Hematopoietic multipotent progenitor cell (in vitro differentiated cells): ENCODE measurements at regions not wholly inside any gene's neighbourhood (a gene's known extent, or its start where the extent isn't known, plus 50 kb on each side); places are given as distances from the start of the nearest gene placed in this dataset.

Experiments
- DNase-seq, 3 donors: peaks; one replicate each; pipeline ENCODE4 v3.0.0-alpha.2; 2011 to 2015; ENCODE audit warnings: low read depth in 2 of 3, low spot score in 2 of 3

DNA sequence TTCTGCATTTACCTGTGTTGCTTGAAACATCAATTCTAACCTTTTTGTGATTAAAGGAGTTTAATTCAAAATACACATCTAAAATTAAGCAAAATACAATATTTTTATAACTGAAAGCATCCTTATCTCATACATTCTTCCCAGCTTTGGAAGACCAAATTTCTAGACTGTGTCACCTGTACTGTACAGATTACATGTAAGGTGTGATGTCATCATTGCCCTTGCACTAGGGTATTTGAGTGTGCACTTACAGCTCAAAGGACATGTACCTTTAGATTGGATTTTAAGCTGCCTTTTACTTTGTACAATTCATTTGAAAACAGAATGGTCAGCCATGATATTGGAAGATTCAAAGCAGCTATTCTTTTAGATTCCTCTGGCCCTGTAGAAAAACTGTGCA, 932.8 kb upstream of the POU3F3 start:
- DNase-seq, result no peak

DNA sequence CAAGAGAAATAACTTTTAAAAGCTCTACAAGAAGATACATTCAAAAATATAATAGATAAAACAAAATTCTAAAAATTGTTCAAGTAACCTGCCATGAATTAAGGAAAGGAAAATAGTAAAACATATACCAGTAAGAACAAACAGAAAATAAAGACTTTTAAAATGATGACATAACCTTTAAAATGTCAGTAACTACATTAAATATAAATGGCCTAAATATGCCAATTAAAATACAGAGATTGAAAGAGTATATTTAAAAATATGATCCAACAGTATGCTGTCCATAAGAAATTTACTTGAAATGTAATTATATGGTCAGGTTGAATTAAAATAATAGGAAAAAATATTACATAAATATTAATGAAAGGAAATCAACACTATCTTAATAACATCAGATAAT, 911.7 kb upstream of the POU3F3 start:
- no peak for DNase-seq

DNA sequence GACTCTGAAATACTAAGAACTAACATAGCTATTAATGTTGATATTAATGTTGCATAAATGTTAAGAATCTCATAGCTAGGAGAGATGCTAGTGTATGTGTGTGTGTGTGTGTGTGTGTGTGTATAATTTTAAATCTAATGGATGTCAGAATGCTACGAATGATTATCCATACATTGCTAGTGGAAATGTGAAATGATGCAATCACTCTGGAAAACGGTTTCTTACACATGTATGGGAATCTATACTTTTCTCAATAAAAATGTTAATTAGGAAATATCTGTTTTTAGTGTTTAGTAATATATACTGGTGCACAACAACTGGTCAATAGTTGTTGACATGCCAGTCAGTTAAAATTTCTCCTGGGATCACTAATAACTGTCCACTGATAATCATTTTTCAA, 908.8 kb upstream of the POU3F3 start:
- DNase-seq, result no peak

DNA sequence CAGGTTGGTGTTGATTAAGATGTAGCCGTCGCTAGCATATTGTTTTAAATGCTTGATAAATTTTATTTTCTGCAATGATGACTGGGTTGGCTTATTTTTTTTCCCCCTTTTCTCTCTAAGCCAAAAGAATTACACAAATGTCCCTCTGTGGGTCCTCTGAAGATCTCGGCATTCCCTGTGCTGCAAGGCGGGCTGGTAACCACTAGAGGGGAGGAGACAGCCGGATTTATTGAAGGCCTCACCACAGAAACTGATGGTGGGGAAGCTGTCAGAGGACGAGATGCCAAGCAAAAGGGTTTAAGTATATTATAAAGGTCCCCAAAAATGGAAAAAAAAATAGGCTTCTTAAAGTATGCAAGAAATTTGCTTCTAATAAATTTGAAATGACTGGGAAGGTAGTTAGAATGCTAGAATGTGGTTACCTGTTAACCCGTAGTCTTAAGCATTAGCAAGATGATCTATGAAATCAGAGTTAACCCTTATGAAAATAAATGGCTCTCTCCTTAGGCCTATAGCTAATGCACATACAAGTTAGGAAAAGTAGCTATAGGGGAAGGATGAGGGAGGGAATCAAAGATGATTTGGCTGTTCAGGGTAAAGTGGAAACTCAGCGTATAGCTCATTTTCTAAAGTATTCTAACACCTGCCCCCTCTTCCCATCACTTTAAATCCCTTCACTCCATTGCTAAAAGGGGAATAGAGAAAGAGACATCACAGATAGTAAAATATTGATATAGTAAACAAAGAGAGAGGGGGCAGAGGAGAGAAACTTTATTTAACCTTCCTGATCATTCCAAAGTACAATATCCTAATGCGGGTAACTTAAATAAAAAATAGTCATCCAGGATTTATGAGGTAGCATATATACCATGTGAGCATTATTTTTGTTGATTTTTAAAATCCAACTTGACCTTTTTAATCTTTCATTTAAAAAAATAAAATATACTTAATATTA, 894.5 kb upstream of the POU3F3 start:
- DNase-seq, result peak in 2 of 3 donors; percentile 9 to 62

DNA sequence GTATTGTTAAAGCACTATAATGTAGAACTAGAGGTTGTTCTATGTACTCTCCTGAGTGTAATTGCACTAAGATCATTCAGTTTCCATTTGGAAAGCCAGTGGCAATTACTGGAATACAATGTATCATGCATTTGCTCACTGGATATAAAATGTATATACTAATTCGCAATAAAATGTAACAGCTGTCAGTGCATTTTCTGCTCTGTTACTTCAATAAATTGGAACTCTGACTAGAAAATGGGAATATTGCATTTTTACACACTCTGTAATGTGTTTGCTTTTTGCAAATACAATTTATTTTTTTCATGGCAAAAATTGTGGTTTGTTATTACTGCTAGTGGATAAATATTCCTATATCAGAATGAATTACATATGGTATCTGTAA, 893.8 kb upstream of the POU3F3 start:
- no peak for DNase-seq

DNA sequence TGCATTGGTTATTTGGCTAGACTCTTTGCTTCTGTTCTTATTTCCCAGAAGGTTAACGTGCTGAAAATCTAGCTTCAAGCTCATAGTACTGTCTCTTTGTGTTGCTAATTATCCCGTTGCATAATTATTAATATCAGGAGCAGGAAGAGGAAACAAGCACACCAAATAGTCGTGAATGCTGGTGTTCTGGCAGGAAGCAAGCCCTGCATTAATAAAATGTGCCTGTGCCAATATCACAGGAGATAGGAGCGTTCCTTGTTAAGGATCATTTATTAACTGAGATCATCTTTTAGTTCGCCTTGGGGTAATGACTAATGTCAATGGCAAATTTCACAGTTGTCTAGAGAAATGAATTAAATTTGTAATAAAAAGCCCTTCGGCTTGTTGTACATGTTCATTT, 893.0 kb upstream of the POU3F3 start:
- DNase-seq, result no peak

DNA sequence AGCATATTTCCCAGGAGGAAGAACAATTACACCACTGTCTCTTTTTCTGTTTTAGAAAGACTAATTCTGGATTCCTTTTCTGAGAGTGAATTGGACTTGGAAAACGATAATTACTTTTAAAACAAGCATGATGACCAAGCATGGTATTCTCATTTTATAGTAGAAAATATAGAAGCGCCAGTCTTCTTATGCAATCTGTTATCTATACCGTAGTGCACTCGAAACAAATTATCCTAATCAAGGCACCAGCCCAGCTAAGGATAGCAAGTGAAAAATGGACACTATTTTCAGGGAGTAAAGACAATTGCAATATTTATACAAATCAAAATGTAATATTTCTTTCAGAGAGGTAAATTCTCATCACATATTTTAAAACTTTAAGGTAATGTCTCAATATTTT, 892.1 kb upstream of the POU3F3 start:
- no peak for DNase-seq

DNA sequence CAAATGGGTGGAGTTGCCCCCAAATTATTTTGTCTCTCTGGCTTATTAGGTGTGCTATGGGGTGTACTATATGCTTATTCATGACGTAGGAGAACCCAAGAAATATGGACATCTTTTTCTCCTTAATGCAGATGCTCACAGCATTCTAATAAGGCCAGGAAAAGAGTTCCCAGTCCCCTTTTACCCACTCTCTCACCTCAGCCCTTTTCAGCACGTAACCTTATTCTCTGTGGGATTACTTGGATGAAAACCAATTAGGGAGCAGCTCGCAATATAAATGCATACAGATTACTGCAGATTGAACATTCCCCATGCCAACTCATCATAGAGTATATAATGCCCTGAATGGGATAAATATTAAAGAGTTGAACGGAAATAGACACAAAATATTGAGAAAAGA, 891.2 kb upstream of the POU3F3 start:
- DNase-seq, result no peak

DNA sequence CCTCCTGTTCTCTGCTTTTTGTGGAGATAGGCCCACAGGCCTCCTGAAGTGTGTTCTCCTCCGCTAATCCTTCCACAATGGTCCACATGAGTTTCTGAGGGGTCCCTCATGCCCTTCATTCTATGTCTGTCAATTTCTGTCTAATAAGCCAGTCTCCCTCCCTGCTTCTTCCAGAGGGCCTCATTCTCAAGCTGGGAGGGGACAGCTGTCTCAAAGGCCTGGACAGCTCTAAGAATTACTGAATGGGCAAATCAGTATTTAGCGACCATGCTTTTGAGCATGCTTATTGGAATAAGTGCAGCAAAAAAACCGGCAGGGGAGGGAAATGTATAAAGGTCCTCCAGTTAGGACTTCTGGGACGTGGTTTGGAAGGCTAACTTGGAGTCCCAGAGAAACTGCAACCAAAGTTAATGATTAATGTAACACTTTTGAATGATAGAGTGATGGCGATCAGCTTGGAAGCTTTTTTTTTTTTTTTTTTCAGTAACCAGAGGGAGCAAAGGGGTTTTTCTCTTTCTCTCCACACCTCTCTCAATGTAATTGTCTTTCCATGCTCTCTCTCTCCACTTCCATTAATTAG, 890.7 kb upstream of the POU3F3 start:
- DNase-seq, result no peak

DNA sequence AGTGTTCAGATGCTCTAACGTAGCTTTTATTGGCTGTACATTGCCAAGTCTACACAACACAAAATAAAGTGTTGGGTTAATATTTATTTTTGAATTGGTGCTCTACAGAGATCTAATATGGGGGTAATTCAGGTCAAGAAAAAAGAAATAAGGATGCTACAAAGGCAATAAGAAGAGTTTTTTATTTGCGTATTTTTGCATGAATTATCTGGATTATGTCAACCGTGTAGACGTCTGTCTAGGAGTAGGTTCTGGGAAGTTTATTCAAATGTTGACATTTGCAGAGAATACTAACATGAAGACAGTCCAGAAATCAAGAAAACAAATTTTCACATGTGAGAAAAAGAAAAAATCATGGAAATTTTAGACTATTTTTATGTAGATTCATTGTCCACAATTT, 876.7 kb upstream of the POU3F3 start:
- DNase-seq, result no peak

DNA sequence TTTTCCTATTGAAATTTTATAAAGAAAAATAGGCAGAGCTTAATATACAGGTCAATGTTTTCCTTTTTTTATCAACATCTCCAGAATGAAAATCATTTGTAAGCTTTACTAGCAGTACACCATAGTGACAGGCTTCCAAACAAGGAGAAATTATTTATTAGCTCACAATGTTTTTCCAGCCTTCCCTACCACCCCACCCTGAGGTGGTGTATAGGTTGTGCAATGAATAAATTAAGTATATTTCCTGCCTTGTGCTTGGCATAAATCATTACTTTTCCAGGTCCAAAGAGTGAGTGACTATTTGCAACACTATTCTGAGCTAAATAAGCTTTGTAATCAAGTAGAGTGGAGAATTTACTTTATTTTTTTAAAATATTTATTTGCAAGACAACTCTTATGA, 876.2 kb upstream of the POU3F3 start:
- DNase-seq, result no peak

DNA sequence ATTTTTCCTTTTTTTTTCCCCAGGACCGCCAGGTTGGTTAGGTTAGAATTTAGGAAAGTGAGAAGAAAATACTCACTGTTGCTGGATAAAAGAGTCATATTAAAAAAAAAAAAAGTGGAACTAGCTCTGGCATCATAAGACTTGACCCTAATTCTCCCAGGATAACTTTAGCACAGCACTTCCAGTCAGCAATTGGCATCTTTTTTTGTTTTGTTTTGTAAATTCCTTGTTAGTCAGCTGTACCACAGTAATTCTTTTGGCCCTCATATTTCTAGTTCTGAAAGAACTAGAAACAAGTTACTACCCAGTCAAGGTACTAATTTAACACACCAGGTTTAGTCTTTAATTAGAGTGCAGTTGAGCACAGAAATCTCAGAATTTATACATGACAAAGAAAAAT, 873.5 kb upstream of the POU3F3 start:
- no peak for DNase-seq

DNA sequence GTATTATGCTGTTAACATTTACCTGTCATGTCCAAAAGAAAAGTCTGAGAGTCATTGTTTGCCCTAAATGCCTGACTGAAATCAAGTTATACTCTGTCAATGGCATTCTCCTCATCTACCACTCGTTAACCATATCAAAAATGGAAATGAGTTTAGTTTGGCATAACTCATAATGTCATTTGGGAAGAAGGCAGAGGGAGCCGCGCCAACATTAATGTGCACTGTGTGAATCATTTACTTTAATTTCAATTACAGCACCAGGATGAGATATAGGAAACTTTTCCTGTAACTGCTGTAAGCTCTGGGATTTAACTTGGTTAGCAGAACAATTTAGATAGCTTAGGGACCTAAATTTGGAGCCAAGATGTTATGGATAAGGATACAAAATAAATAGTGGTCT, 871.2 kb upstream of the POU3F3 start:
- DNase-seq, result no peak

DNA sequence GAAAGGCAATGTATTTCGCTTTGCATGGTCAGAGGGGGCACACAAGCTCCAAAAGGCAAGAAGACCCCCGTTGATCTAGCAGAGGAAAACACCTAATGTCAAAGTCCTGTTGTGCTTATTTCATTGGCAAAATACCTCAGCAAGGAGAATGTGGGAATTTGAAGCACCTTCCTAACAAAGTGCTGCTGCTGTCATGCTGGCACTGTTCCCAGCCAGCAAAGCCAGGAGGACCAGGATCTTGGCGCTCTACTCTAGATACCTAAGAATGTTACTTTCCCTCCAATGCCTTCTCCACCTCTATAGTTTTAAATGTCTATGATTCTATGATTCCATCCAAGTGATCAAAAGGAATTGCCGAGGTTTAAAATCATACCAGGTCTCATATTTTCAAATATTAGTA, 867.9 kb upstream of the POU3F3 start:
- DNase-seq, result no peak

DNA sequence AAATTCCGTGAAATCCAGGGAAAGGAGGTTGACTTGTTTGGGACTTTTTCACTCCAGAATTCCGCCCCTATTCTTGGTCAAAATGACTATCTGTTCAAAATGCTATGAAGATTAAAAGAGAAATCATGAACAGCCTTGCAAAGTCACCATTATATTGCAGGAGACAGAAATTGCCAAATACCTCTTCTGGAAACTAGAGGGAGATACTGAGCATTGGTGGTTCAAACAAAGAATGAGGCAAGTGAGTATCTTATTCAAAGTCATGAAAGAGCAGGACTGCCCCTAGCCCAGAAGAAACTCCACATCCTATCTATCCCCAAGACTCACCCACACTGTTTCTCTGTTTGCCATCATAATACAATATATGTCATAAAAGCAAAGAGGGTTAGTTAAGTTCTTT, 862.3 kb upstream of the POU3F3 start:
- DNase-seq, result peak in 1 of 3 donors; percentile 0

DNA sequence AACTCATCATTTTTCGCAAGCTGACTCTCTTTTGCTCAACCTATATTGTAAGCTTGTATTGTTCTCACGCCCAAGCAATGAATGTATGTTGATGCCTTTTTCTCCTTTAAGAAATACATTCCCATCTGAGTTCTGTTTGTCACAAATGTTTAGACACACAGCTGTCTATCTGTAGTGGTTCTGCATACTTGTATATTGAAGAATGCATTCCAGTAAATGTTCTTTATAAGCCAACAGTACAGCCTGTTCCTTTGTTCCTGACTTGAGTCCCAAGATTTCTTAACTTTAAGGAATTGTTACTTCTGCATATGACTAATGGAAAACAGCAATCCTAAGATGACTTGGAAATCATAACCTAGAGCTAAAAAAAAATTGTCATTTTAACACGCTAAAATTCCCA, 849.1 kb upstream of the POU3F3 start:
- no peak for DNase-seq

DNA sequence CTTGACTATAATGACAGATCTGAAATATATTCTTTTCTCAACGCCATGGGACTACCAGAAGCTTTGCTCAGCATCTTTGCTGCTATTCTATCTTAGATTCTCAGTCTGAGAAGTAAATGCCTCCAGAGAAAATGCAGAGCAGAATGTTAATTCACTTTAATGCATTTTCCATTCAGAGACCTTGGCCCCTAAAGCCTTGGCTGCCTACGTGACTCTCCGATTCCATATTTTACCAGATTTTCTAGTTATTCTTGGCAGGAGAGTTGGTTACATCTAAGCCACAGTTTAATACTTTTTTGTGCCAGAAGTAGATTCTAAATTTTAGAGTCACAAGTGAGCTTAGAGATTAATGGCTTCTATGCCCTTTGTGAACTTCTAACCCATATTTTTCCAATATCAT, 837.1 kb upstream of the POU3F3 start:
- DNase-seq, result no peak

DNA sequence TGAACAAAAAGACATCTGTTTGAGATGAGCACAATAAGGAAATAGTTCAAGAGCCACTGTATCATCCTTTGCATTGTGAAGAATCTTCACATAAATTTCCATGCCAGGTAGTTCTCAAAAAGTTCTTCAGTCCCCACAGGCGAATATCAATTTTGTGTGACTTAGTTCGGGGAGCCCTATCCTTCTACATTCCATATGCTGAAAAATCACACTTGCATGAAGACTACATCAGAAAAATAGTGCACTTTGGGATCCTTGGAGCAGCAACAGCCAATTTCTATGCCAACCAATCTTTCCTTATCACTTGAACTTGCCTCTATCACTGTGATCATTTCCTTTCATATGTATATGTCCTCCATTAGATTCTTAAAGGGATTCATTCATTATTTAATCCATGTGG, 830.6 kb upstream of the POU3F3 start:
- no peak for DNase-seq

DNA sequence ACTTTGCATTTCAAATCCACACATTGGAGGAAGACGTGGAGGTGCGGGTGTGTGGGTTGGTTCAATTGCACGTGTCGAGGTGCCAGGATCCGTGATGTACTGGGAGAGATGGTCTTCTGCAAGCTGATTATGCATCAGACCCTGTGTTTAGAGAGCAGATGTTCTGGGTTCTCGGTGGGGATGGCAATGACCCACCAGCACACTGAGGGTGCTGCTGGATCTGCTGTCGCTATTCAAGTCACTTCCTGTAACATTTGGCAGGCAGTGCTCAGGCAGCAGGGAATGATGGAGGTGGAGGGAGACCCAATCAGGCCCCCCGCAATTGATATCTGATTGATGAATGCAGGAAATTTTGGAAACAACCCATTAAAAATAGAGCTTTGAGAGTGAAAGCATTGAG, 830.1 kb upstream of the POU3F3 start:
- no peak for DNase-seq

DNA sequence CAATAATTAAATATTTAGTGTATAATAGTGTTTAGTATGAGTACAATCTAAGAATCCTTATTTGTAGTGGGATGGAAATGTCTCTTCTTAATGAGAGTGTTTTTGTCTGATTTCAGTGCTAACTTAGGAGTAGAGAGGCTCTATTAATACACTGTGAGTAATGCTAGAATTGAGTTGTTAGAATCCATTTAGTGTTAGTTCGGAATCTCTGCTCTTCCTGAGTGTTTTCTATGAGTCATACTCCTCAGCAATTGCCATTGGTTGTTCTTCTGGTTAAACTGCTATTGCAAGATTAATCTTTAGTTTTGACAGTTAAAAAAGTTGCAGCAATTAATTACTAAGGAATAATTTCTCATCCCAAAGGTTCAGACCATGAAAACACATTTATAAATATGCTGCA, 828.6 kb upstream of the POU3F3 start:
- DNase-seq, result no peak

DNA sequence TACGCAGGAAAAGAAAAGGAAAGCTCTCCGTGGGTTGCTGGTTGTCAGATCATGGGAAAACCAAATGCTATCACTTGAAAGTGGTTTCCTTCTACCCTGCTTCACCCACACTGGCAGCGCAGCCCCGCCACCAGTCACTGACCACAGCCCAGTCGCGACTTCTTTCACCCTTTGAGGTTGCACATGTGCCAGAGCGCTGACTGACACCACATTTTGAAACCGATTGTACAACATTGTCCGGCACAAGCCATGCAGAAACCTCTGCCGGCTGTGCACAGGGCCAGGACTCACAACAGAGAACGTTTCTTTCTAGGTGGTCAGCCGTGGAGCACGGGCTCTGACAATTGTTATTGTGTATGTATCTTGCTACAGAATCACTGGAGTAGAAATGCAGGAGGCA, 827.2 kb upstream of the POU3F3 start:
- no peak for DNase-seq

DNA sequence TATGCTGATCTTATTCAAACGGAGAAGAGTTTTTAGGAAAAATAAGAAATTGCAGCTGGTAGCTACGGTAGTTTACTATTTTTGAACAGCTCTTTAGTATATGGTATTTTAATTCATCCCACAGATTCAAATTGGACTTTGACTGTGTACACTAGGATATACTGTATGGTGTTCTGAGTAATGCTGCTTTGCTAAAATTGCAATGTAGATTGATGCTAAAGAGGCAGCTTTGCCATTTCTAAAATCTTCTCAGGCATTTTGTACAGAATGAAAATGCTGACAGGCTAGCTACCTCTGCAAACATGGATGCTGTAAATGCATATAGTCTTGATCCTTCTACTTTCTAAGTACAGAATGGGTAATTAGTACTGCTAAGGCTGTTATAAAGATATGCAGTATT, 826.6 kb upstream of the POU3F3 start:
- DNase-seq, result no peak

DNA sequence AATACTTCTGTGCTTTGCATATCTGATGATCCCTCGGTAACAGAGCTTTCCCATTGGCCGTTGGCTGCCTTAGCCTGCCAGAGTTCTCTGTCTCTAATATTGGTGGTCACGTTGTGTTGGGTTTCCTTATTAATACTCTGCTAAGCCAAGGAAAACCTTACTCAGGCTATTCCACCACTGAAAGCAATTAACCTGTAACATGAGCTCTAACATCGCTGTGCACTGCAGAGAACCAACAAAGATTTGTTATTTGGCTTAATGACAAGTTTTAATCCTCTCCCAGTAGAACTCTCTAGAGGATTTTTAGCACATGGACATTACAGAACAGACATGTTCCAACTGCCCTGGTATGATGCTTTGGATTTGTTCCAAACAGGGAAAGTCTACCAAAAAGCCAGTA, 825.9 kb upstream of the POU3F3 start:
- DNase-seq, result no peak
